Lower leg skin (tissue), 3 donors: ENCODE measurements at regions not wholly inside any gene's neighbourhood (a gene's known extent, or its start where the extent isn't known, plus 50 kb on each side); places are given as distances from the start of the nearest gene placed in this dataset.

Experiments
- CTCF ChIP-seq, 3 donors: fragments of 450-650 bp; IDR thresholded peaks; one replicate each; pipeline ENCODE4 v1.5.1; 2016; ENCODE audit warnings: antibody characterized with exemption in 3 of 3, mild to moderate bottlenecking in 3 of 3, moderate library complexity in 2 of 3
- POLR2A ChIP-seq, 2 donors: fragments of 450-650 bp; IDR thresholded peaks; one replicate each; pipeline ENCODE4 v1.6.1; 2016 to 2017; ENCODE audit warnings: antibody characterized with exemption in 2 of 2, mild to moderate bottlenecking in 1 of 2, moderate library complexity in 1 of 2

DNA sequence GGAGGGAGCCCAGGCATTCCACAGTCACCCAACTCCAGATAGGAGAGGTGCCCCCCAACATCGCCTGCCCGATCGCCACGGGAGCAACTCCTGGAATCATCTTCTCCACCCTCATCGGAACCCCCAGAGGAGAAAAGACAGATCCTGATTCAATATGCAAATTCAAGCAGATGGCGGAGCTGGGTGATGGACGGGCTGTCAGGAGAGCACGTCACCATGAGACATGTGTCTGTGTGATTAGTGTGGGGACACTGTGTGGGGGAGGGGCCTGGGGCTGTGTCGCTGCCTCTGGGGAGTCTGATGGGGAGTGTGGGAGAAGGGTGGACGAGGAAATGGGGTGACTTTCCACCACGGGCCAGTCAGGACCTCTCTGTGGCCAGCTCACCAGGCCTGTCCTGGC lies 90.2 kb upstream of the CSF3R start:
- TF ChIP-seq CTCF (IDR thresholded peaks at IDR 0.05) (no peak), POLR2A (IDR thresholded peaks at IDR 0.05) (no peak)
